Body of pancreas (tissue), 4 donors: ENCODE measurements at regions not wholly inside any gene's neighbourhood (a gene's known extent, or its start where the extent isn't known, plus 50 kb on each side); places are given as distances from the start of the nearest gene placed in this dataset.

Experiments used
- POLR2A ChIP-seq, 3 donors: fragments of 450-650 bp; IDR thresholded peaks; one replicate each; pipeline ENCODE4 v1.6.1; 2016; ENCODE audit warnings: antibody characterized with exemption in 3 of 3, mild to moderate bottlenecking in 2 of 3
- TF ChIP-seq, protein P1 (sequence below), 7 experiments: fragments of 450-650 bp in 4 of 7; fragments of 200-600 bp in 3 of 7; sonication (generic) in 3 of 7; IDR thresholded peaks; one replicate each; pipeline ENCODE4 v1.5.1; 2016 to 2019; ENCODE audit warnings: antibody characterized with exemption in 7 of 7

DNA sequence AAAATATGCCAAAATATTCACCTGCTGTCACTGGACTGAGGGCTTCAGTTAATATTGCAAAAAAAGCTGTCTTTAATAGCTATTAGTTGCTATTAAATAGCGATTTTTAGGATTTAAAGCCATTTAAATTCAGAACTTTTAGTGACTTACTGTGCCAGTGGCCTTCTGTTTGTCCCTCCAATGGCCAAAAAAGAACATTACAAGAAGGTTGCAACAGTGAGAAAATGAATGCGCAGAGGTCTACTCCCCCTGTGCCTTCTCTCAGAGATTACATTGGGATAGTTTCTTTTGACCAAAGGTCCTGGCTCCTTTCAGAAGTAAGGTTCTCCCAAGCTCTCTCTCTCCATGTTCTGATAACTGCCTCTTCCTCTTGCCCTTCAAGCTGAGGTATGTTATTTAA lies 930.3 kb upstream of the ARRDC3 start:
- TF ChIP-seq, protein P1, sequence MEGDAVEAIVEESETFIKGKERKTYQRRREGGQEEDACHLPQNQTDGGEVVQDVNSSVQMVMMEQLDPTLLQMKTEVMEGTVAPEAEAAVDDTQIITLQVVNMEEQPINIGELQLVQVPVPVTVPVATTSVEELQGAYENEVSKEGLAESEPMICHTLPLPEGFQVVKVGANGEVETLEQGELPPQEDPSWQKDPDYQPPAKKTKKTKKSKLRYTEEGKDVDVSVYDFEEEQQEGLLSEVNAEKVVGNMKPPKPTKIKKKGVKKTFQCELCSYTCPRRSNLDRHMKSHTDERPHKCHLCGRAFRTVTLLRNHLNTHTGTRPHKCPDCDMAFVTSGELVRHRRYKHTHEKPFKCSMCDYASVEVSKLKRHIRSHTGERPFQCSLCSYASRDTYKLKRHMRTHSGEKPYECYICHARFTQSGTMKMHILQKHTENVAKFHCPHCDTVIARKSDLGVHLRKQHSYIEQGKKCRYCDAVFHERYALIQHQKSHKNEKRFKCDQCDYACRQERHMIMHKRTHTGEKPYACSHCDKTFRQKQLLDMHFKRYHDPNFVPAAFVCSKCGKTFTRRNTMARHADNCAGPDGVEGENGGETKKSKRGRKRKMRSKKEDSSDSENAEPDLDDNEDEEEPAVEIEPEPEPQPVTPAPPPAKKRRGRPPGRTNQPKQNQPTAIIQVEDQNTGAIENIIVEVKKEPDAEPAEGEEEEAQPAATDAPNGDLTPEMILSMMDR (IDR thresholded peaks at IDR 0.05) = no peak
- no peak for TF ChIP-seq POLR2A (IDR thresholded peaks at IDR 0.05)
